WTC11 (cell line): ENCODE measurements at regions not wholly inside any gene's neighbourhood (a gene's known extent, or its start where the extent isn't known, plus 50 kb on each side); places are given as distances from the start of the nearest gene placed in this dataset.

Source experiments
- ATAC-seq: fragments of 200-7000 bp; cut with Tn5 transposase; 2 replicates; pipeline ENCODE4 v1.10.0; 2021; ENCODE audit warnings: mild to moderate bottlenecking, moderate library complexity
- CTCF ChIA-PET: fragments of 300-600 bp; sonication (Branson Sonifier 250); formaldehyde crosslinking; loops from one replicate; lab custom pipeline; 2021; ENCODE audit warnings: antibody characterized with exemption; lab: Charles Lee
- POLR2A ChIA-PET: fragments of 350-600 bp; sonication (Branson Sonifier 250); formaldehyde crosslinking; loops from one replicate; lab custom pipeline; 2021; ENCODE audit warnings: antibody characterized with exemption; lab: Charles Lee
- DNase-seq: peaks from one replicate; pipeline ENCODE4 v3.0.0; 2021; ENCODE audit warnings: low spot score
- H3K27ac Mint-ChIP-seq: 2 replicates; pipeline ENCODE4 v1.8.0; 2021; ENCODE audit warnings: mixed read lengths
- H3K27me3 Mint-ChIP-seq: 2 replicates; pipeline ENCODE4 v1.8.0; 2021; ENCODE audit warnings: low read depth, mild to moderate bottlenecking, moderate library complexity, mixed read lengths
- H3K36me3 Mint-ChIP-seq: 2 replicates; pipeline ENCODE4 v1.8.0; 2021; ENCODE audit warnings: mixed read lengths
- H3K4me1 Mint-ChIP-seq: 2 replicates; pipeline ENCODE4 v1.8.0; 2022; ENCODE audit warnings: mixed read lengths
- H3K4me3 Mint-ChIP-seq: 2 replicates; pipeline ENCODE4 v1.8.0; 2021; ENCODE audit warnings: mild to moderate bottlenecking, moderate library complexity, mixed read lengths
- H3K9me3 Mint-ChIP-seq: 2 replicates; pipeline ENCODE4 v1.8.0; 2021; ENCODE audit warnings: mixed read lengths
- ESRRA ChIP-seq: sonication (generic); formaldehyde crosslinking; IDR thresholded peaks from 2 replicates; pipeline ENCODE4 v1.8.1; 2022; ENCODE audit warnings: mild to moderate bottlenecking, missing genetic modification reagents, borderline replicate concordance
- FOXP1 ChIP-seq: sonication (generic); formaldehyde crosslinking; IDR thresholded peaks from 2 replicates; pipeline ENCODE4 v1.8.0; 2022; ENCODE audit warnings: missing genetic modification reagents, mild to moderate bottlenecking, moderate library complexity, borderline replicate concordance
- GRHL2 ChIP-seq: fragments of 250-450 bp; sonication (Bioruptor Pico); IDR thresholded peaks from 2 replicates; pipeline ENCODE4 v1.8.0; 2022; ENCODE audit warnings: mild to moderate bottlenecking, moderate library complexity; ENCODE audit not compliant: insufficient replicate concordance, severe bottlenecking
- GTF2I ChIP-seq: fragments of 250-450 bp; sonication (Bioruptor Pico); conservative IDR thresholded peaks from 2 replicates; pipeline ENCODE4 v1.4.0; 2021; ENCODE audit warnings: mild to moderate bottlenecking
- JAZF1 ChIP-seq: fragments of 250-450 bp; sonication (Bioruptor Pico); IDR thresholded peaks from 2 replicates; pipeline ENCODE4 v1.9.0; 2021; ENCODE audit warnings: moderate library complexity, mild to moderate bottlenecking, inconsistent platforms
- MLX ChIP-seq: sonication (generic); formaldehyde crosslinking; IDR thresholded peaks from 2 replicates; pipeline ENCODE4 v1.8.1; 2023; ENCODE audit warnings: mild to moderate bottlenecking, missing genetic modification reagents, moderate library complexity
- RELA ChIP-seq: sonication (generic); formaldehyde crosslinking; IDR thresholded peaks from 2 replicates; pipeline ENCODE4 v1.8.1; 2022; ENCODE audit warnings: missing genetic modification reagents, mild to moderate bottlenecking, borderline replicate concordance
- SOX15 ChIP-seq: fragments of 250-450 bp; sonication (Bioruptor Pico); IDR thresholded peaks from 2 replicates; pipeline ENCODE4 v1.9.0; 2021; ENCODE audit warnings: mild to moderate bottlenecking
- TCF7 ChIP-seq: sonication (generic); formaldehyde crosslinking; IDR thresholded peaks from 2 replicates; pipeline ENCODE4 v1.8.0; 2022; ENCODE audit warnings: mild to moderate bottlenecking, low read depth, missing genetic modification reagents, moderate library complexity
- TEAD4 ChIP-seq: sonication (generic); formaldehyde crosslinking; IDR thresholded peaks from 2 replicates; pipeline ENCODE4 v1.8.0; 2022; ENCODE audit warnings: mild to moderate bottlenecking, missing genetic modification reagents
- TP53 ChIP-seq: sonication (generic); formaldehyde crosslinking; IDR thresholded peaks from 2 replicates; pipeline ENCODE4 v1.8.1; 2023; ENCODE audit warnings: mild to moderate bottlenecking, missing genetic modification reagents
- ZBTB21 ChIP-seq: sonication (generic); formaldehyde crosslinking; IDR thresholded peaks from 2 replicates; pipeline ENCODE4 v1.8.1; 2023; ENCODE audit warnings: mild to moderate bottlenecking, missing genetic modification reagents, borderline replicate concordance
- ZBTB43 ChIP-seq: sonication (generic); formaldehyde crosslinking; IDR thresholded peaks from 2 replicates; pipeline ENCODE4 v1.8.1; 2023; ENCODE audit warnings: mild to moderate bottlenecking, missing genetic modification reagents
- ZNF138 ChIP-seq: sonication (generic); formaldehyde crosslinking; conservative IDR thresholded peaks from 2 replicates; pipeline ENCODE4 v1.8.1; 2022; ENCODE audit warnings: mild to moderate bottlenecking, moderate library complexity, missing genetic modification reagents
- ZNF416 ChIP-seq: fragments of 250-450 bp; sonication (Bioruptor Pico); IDR thresholded peaks from 2 replicates; pipeline ENCODE4 v1.9.0; 2021; ENCODE audit warnings: mild to moderate bottlenecking, inconsistent platforms
- TF ChIP-seq, protein P1 (sequence below): sonication (generic); formaldehyde crosslinking; IDR thresholded peaks from 2 replicates; pipeline ENCODE4 v1.8.0; 2022; ENCODE audit warnings: mild to moderate bottlenecking, missing genetic modification reagents
- TF ChIP-seq, protein P2 (sequence below): fragments of 250-450 bp; sonication (Bioruptor Pico); IDR thresholded peaks from 2 replicates; pipeline ENCODE4 v1.9.0; 2021; ENCODE audit warnings: mild to moderate bottlenecking
- TF ChIP-seq, protein P3 (sequence below): fragments of 250-450 bp; sonication (Bioruptor Pico); IDR thresholded peaks from 2 replicates; pipeline ENCODE4 v1.8.0; 2021; ENCODE audit warnings: mild to moderate bottlenecking
- TF ChIP-seq, protein P4 (sequence below): sonication (generic); formaldehyde crosslinking; IDR thresholded peaks from 2 replicates; pipeline ENCODE4 v1.8.1; 2022; ENCODE audit warnings: mild to moderate bottlenecking, missing genetic modification reagents, moderate library complexity, borderline replicate concordance
- TF ChIP-seq, protein P5 (sequence below): sonication (generic); formaldehyde crosslinking; IDR thresholded peaks from 2 replicates; pipeline ENCODE4 v1.8.1; 2022; ENCODE audit warnings: low read depth, mild to moderate bottlenecking, moderate library complexity, missing genetic modification reagents, borderline replicate concordance
- TF ChIP-seq, protein P6 (sequence below): sonication (generic); formaldehyde crosslinking; IDR thresholded peaks from 2 replicates; pipeline ENCODE4 v1.8.1; 2022; ENCODE audit warnings: missing genetic modification reagents, borderline replicate concordance

GRCh38 chr2:147657086-147658000, 187.5 kb upstream of the ACVR2A start:
- 0 out of 2 replicates have a peak, but pooled peaks cover 3% of the 10 kb centered on the region for H3K9me3 Mint-ChIP-seq
- CTCF ChIA-PET: no interaction called here
- no peak overlapping the region for H3K4me3 Mint-ChIP-seq
- H3K36me3 Mint-ChIP-seq: no peaks in the 10 kb centered on the region
- ATAC-seq (no peak), DNase-seq (no peak)
- POLR2A ChIA-PET: no interaction called here
- H3K27me3 Mint-ChIP-seq: no peaks in the 10 kb centered on the region
- H3K27ac Mint-ChIP-seq: no peak overlapping the region
- H3K4me1 Mint-ChIP-seq: no peaks in the 10 kb centered on the region
- TF ChIP-seq RELA (no peak), SOX15 (CRISPR knock-in tag) (no peak), ZBTB43 (no peak), ZBTB21 (CRISPR knock-in tag) (no peak), ESRRA (no peak), GRHL2 (no peak)
- TF ChIP-seq, protein P1, sequence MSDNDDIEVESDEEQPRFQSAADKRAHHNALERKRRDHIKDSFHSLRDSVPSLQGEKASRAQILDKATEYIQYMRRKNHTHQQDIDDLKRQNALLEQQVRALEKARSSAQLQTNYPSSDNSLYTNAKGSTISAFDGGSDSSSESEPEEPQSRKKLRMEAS (CRISPR knock-in tag): no peak
- TF ChIP-seq, protein P2, sequence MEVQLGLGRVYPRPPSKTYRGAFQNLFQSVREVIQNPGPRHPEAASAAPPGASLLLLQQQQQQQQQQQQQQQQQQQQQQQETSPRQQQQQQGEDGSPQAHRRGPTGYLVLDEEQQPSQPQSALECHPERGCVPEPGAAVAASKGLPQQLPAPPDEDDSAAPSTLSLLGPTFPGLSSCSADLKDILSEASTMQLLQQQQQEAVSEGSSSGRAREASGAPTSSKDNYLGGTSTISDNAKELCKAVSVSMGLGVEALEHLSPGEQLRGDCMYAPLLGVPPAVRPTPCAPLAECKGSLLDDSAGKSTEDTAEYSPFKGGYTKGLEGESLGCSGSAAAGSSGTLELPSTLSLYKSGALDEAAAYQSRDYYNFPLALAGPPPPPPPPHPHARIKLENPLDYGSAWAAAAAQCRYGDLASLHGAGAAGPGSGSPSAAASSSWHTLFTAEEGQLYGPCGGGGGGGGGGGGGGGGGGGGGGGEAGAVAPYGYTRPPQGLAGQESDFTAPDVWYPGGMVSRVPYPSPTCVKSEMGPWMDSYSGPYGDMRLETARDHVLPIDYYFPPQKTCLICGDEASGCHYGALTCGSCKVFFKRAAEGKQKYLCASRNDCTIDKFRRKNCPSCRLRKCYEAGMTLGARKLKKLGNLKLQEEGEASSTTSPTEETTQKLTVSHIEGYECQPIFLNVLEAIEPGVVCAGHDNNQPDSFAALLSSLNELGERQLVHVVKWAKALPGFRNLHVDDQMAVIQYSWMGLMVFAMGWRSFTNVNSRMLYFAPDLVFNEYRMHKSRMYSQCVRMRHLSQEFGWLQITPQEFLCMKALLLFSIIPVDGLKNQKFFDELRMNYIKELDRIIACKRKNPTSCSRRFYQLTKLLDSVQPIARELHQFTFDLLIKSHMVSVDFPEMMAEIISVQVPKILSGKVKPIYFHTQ (CRISPR knock-in tag): no peak
- TF ChIP-seq, protein P3, sequence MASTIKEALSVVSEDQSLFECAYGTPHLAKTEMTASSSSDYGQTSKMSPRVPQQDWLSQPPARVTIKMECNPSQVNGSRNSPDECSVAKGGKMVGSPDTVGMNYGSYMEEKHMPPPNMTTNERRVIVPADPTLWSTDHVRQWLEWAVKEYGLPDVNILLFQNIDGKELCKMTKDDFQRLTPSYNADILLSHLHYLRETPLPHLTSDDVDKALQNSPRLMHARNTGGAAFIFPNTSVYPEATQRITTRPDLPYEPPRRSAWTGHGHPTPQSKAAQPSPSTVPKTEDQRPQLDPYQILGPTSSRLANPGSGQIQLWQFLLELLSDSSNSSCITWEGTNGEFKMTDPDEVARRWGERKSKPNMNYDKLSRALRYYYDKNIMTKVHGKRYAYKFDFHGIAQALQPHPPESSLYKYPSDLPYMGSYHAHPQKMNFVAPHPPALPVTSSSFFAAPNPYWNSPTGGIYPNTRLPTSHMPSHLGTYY (CRISPR knock-in tag): no peak
- TF ChIP-seq, protein P4, sequence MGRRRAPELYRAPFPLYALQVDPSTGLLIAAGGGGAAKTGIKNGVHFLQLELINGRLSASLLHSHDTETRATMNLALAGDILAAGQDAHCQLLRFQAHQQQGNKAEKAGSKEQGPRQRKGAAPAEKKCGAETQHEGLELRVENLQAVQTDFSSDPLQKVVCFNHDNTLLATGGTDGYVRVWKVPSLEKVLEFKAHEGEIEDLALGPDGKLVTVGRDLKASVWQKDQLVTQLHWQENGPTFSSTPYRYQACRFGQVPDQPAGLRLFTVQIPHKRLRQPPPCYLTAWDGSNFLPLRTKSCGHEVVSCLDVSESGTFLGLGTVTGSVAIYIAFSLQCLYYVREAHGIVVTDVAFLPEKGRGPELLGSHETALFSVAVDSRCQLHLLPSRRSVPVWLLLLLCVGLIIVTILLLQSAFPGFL: no peak

DNA sequence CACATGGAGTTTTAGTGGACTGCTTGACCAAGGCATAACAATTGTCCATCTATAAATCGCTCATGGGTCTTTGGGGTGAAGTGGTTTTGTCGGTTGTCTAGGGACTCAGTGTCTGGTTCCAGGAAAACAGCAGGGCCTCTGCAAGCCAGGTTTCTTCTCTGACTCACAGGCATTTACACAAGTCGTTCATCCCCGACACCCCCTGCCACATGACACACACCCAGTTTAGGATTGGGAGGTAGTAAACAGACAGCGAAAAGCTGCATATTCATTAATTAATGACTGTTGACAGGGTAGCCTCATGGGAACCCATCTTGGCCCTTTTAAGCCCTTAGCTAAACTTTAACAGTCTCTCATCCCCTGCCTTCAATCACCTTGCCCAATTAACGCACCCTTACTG, 194.8 kb upstream of the ACVR2A start:
- DNase-seq: no peak

More for the DNA sequence above, 194.8 kb upstream of the ACVR2A start:
- H3K27me3 Mint-ChIP-seq: no peaks in the 10 kb centered on the region
- POLR2A ChIA-PET: no interaction called here
- CTCF ChIA-PET: no interaction called here
- TF ChIP-seq GTF2I (CRISPR knock-in tag): no peak
- no peak for TF ChIP-seq TP53 (CRISPR knock-in tag)
- no peak for TF ChIP-seq TCF7 (CRISPR knock-in tag)
- TF ChIP-seq ZNF138 (CRISPR knock-in tag): no peak
- no peak for TF ChIP-seq TEAD4 (CRISPR knock-in tag)
- no peak for TF ChIP-seq JAZF1 (CRISPR knock-in tag)
- no peak for TF ChIP-seq ZNF416 (CRISPR knock-in tag)
- no peak for TF ChIP-seq MLX (CRISPR knock-in tag)
- TF ChIP-seq FOXP1 (CRISPR knock-in tag): no peak
- TF ChIP-seq, protein P5, sequence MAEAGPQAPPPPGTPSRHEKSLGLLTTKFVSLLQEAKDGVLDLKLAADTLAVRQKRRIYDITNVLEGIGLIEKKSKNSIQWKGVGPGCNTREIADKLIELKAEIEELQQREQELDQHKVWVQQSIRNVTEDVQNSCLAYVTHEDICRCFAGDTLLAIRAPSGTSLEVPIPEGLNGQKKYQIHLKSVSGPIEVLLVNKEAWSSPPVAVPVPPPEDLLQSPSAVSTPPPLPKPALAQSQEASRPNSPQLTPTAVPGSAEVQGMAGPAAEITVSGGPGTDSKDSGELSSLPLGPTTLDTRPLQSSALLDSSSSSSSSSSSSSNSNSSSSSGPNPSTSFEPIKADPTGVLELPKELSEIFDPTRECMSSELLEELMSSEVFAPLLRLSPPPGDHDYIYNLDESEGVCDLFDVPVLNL (CRISPR knock-in tag): no peak
- TF ChIP-seq, protein P6, sequence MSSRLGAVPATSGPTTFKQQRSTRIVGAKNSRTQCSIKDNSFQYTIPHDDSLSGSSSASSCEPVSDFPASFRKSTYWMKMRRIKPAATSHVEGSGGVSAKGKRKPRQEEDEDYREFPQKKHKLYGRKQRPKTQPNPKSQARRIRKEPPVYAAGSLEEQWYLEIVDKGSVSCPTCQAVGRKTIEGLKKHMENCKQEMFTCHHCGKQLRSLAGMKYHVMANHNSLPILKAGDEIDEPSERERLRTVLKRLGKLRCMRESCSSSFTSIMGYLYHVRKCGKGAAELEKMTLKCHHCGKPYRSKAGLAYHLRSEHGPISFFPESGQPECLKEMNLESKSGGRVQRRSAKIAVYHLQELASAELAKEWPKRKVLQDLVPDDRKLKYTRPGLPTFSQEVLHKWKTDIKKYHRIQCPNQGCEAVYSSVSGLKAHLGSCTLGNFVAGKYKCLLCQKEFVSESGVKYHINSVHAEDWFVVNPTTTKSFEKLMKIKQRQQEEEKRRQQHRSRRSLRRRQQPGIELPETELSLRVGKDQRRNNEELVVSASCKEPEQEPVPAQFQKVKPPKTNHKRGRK (CRISPR knock-in tag): no peak
- no peak for TF ChIP-seq ZBTB21 (CRISPR knock-in tag)
- H3K36me3 Mint-ChIP-seq: no peaks in the 10 kb centered on the region
- ATAC-seq: no peak
- no peaks in the 10 kb centered on the region for H3K9me3 Mint-ChIP-seq
- H3K4me3 Mint-ChIP-seq: no peak overlapping the region
- H3K27ac Mint-ChIP-seq: no peak overlapping the region
- peaks cover 39% of the 10 kb centered on the region for H3K4me1 Mint-ChIP-seq
